H9 (cell line): ENCODE measurements at regions not wholly inside any gene's neighbourhood (a gene's known extent, or its start where the extent isn't known, plus 50 kb on each side); places are given as distances from the start of the nearest gene placed in this dataset.

Experiments
- DNase-seq: peaks from one replicate; pipeline ENCODE4 v3.0.0-alpha.2; 2017
- H2AFZ ChIP-seq: one replicate; pipeline ENCODE4 v1.6.1; 2013; ENCODE audit warnings: mild to moderate bottlenecking, low read length, control low read depth, moderate library complexity
- H2AK5ac ChIP-seq: 2 replicates; pipeline ENCODE4 v1.6.1; 2013; ENCODE audit warnings: low read length, control low read depth, mixed read lengths; ENCODE audit not compliant: insufficient read length
- H2BK120ac ChIP-seq: one replicate; pipeline ENCODE4 v1.6.1; 2013; ENCODE audit warnings: low read depth, mild to moderate bottlenecking, low read length, control low read depth, inconsistent platforms; ENCODE audit not compliant: poor library complexity, severe bottlenecking
- H2BK12ac ChIP-seq: 2 replicates; pipeline ENCODE4 v1.6.1; 2013; ENCODE audit warnings: low read length, control low read depth, mixed read lengths, low read depth; ENCODE audit not compliant: insufficient read length
- H2BK15ac ChIP-seq: 2 replicates; pipeline ENCODE4 v1.6.1; 2013; ENCODE audit warnings: low read depth, low read length, control low read depth
- H2BK20ac ChIP-seq: one replicate; pipeline ENCODE4 v1.6.1; 2013; ENCODE audit warnings: low read depth, mild to moderate bottlenecking, low read length, control low read depth, inconsistent platforms; ENCODE audit not compliant: poor library complexity, severe bottlenecking
- H2BK5ac ChIP-seq: 2 replicates; pipeline ENCODE4 v1.6.1; 2013; ENCODE audit warnings: low read length, control low read depth, mixed read lengths; ENCODE audit not compliant: insufficient read length
- H3K14ac ChIP-seq: 2 replicates; pipeline ENCODE4 v1.6.1; 2013; ENCODE audit warnings: low read length, control low read depth; ENCODE audit not compliant: insufficient read depth
- H3K18ac ChIP-seq: 2 replicates; pipeline ENCODE4 v1.6.1; 2013; ENCODE audit warnings: low read depth, mild to moderate bottlenecking, mixed read lengths, low read length, control low read depth; ENCODE audit not compliant: insufficient read length
- H3K23ac ChIP-seq: 2 replicates; pipeline ENCODE4 v1.6.1; 2013; ENCODE audit warnings: low read length, control low read depth, mixed read lengths, low read depth; ENCODE audit not compliant: insufficient read length
- H3K23me2 ChIP-seq: 2 replicates; pipeline ENCODE4 v1.6.1; 2013; ENCODE audit warnings: low read depth, mild to moderate bottlenecking, mixed read lengths, low read length, control low read depth; ENCODE audit not compliant: insufficient read length, poor library complexity, severe bottlenecking
- H3K27ac ChIP-seq: 2 replicates; pipeline ENCODE4 v1.5.1; 2013; ENCODE audit warnings: low read length, control low read depth, mixed read lengths, low read depth; ENCODE audit not compliant: insufficient read length
- H3K27me3 ChIP-seq: 2 replicates; pipeline ENCODE4 v1.6.1; 2013; ENCODE audit warnings: low read length, control low read depth, inconsistent platforms; ENCODE audit not compliant: insufficient read depth
- H3K4ac ChIP-seq: 2 replicates; pipeline ENCODE4 v1.6.1; 2013; ENCODE audit warnings: low read depth, mild to moderate bottlenecking, control low read depth, inconsistent platforms, low read length, moderate library complexity
- H3K4me1 ChIP-seq: 2 replicates; pipeline ENCODE4 v1.6.1; 2013; ENCODE audit warnings: low read length, control low read depth, inconsistent platforms; ENCODE audit not compliant: insufficient read depth
- H3K4me2 ChIP-seq: 2 replicates; pipeline ENCODE4 v1.6.1; 2013; ENCODE audit warnings: low read length, control low read depth, mixed read lengths; ENCODE audit not compliant: insufficient read length, insufficient read depth
- H3K56ac ChIP-seq: 2 replicates; pipeline ENCODE4 v1.6.1; 2013; ENCODE audit warnings: low read depth, mild to moderate bottlenecking, mixed read lengths, low read length, control low read depth; ENCODE audit not compliant: insufficient read length
- H3K79me1 ChIP-seq: 2 replicates; pipeline ENCODE4 v1.6.1; 2013; ENCODE audit warnings: low read depth, mild to moderate bottlenecking, moderate library complexity, low read length, control low read depth, inconsistent platforms; ENCODE audit not compliant: insufficient read depth, poor library complexity, severe bottlenecking
- H3K79me2 ChIP-seq: 2 replicates; pipeline ENCODE4 v1.6.1; 2013; ENCODE audit warnings: low read length, control low read depth, inconsistent platforms; ENCODE audit not compliant: insufficient read depth
- H3K9ac ChIP-seq: 2 replicates; pipeline ENCODE4 v1.6.1; 2013; ENCODE audit warnings: low read length, control low read depth, mixed read lengths; ENCODE audit not compliant: insufficient read length; ENCODE audit errors: extremely low read depth
- H3K9me3 ChIP-seq: one replicate; pipeline ENCODE4 v1.6.1; 2013; ENCODE audit warnings: low read depth, low read length, inconsistent platforms; ENCODE audit not compliant: control insufficient read depth
- H3T11ph ChIP-seq: one replicate; pipeline ENCODE4 v1.6.1; 2013; ENCODE audit warnings: mild to moderate bottlenecking, low read length, control low read depth, inconsistent platforms
- H4K20me1 ChIP-seq: one replicate; pipeline ENCODE4 v1.6.1; 2013; ENCODE audit not compliant: control insufficient read depth, insufficient read length, insufficient read depth
- H4K5ac ChIP-seq: 2 replicates; pipeline ENCODE4 v1.6.1; 2013; ENCODE audit warnings: low read depth, mild to moderate bottlenecking, mixed read lengths, low read length, control low read depth; ENCODE audit not compliant: insufficient read length
- H4K8ac ChIP-seq: replicated peaks from 2 replicates; pipeline ENCODE4 v1.6.1; 2013; ENCODE audit warnings: low read length, control low read depth, mixed read lengths, low read depth; ENCODE audit not compliant: insufficient read length
- H4K91ac ChIP-seq: 2 replicates; pipeline ENCODE4 v1.6.1; 2013; ENCODE audit warnings: low read depth, mild to moderate bottlenecking, moderate library complexity, mixed read lengths, low read length, control low read depth; ENCODE audit not compliant: insufficient read length
- H3K27ac Mint-ChIP-seq, 3 experiments: 2 replicates in 2 of 3; 3 replicates in 1 of 3; pipeline ENCODE4 v1.8.0; 2020 to 2021; ENCODE audit warnings: mixed read lengths in 3 of 3, mild to moderate bottlenecking in 1 of 3, moderate library complexity in 1 of 3
- H3K27me3 Mint-ChIP-seq: 2 replicates; pipeline ENCODE4 v1.8.0; 2021; ENCODE audit warnings: low read depth, mild to moderate bottlenecking, moderate library complexity, mixed read lengths
- H3K36me3 Mint-ChIP-seq, 3 experiments: 2 replicates in 2 of 3; 3 replicates in 1 of 3; pipeline ENCODE4 v1.8.0; 2020 to 2021; ENCODE audit warnings: low read depth in 3 of 3, mixed read lengths in 3 of 3; ENCODE audit not compliant: insufficient read depth in 1 of 3
- H3K4me1 Mint-ChIP-seq, 2 experiments: 2 replicates each; pipeline ENCODE4 v1.8.0; 2020; ENCODE audit warnings: mixed read lengths in 2 of 2
- H3K4me3 Mint-ChIP-seq, 2 experiments: 2 replicates in 1 of 2; 3 replicates in 1 of 2; pipeline ENCODE4 v1.8.0; 2020 to 2021; ENCODE audit warnings: mild to moderate bottlenecking in 2 of 2, mixed read lengths in 2 of 2, moderate library complexity in 1 of 2
- H3K9me3 Mint-ChIP-seq, 2 experiments: 2 replicates in 1 of 2; 3 replicates in 1 of 2; pipeline ENCODE4 v1.8.0; 2020; ENCODE audit warnings: mild to moderate bottlenecking in 2 of 2, mixed read lengths in 2 of 2, moderate library complexity in 1 of 2
- CTCF ChIP-seq: fragments of 200-600 bp; sonication (generic); conservative IDR thresholded peaks from 3 replicates; pipeline ENCODE4 v1.8.0; 2021; ENCODE audit warnings: antibody characterized with exemption, mild to moderate bottlenecking
- WGBS: extraction: QIAGEN DNeasy Blood & Tissue Kit; methylation state at CpG from one replicate; pipeline ENCODE4 v1.1.7; 2013; ENCODE audit warnings: missing lambda C conversion rate, low lambda C conversion rate, mixed read lengths; ENCODE audit not compliant: insufficient read length; ENCODE audit errors: extremely low coverage; 5-methylcytosine and 5-hydroxymethylcytosine counted together

GRCh38 chr3:135645541-135645940 is 320.0 kb upstream of the PPP2R3A start:
- H3K14ac ChIP-seq = no peak overlapping the region
- H2BK5ac ChIP-seq = no peak overlapping the region
- H3K27ac ChIP-seq = no peak overlapping the region
- H3K4me2 ChIP-seq = no peak overlapping the region
- H2BK120ac ChIP-seq = no peak overlapping the region
- no peaks in the 10 kb centered on the region for H3K79me1 ChIP-seq
- H2AFZ ChIP-seq = no peak overlapping the region
- no peaks in the 10 kb centered on the region for H4K20me1 ChIP-seq
- no peaks in the 10 kb centered on the region for H3K4me1 ChIP-seq
- H2BK15ac ChIP-seq = no peak overlapping the region
- no peaks in the 10 kb centered on the region for H3K23me2 ChIP-seq
- no CpG with 5 or more reads among the region's 1 CpG for WGBS
- no peak overlapping the region for H3K18ac ChIP-seq
- H3K9me3 ChIP-seq = no peaks in the 10 kb centered on the region
- no peak overlapping the region for H3K4me3 Mint-ChIP-seq
- H4K5ac ChIP-seq = no peak overlapping the region
- H3K79me2 ChIP-seq = no peaks in the 10 kb centered on the region
- no peak for TF ChIP-seq CTCF
- peaks cover 0 to 4% (median 0%) of the 10 kb centered on the region in 3 experiments; a peak in 2 of 7 replicates for H3K36me3 Mint-ChIP-seq
- H3K27ac Mint-ChIP-seq = no peak overlapping the region
- no peak overlapping the region for H3T11ph ChIP-seq
- H4K91ac ChIP-seq = no peak overlapping the region
- H3K9me3 Mint-ChIP-seq = peaks cover 0 to 2% of the 10 kb centered on the region in 2 experiments; a peak in 1 of 5 replicates
- no peaks in the 10 kb centered on the region for H3K27me3 ChIP-seq
- no peak overlapping the region for H3K9ac ChIP-seq
- H3K27me3 Mint-ChIP-seq = peaks cover 1% of the 10 kb centered on the region; the same call in 1 of the 2 replicates
- H3K4me1 Mint-ChIP-seq = no peaks in the 10 kb centered on the region
- no peak overlapping the region for H3K56ac ChIP-seq
- no peak overlapping the region for H2AK5ac ChIP-seq
- no peak overlapping the region for H4K8ac ChIP-seq
- DNase-seq = no peak
- no peak overlapping the region for H3K23ac ChIP-seq
- no peak overlapping the region for H2BK20ac ChIP-seq
- H2BK12ac ChIP-seq = no peak overlapping the region
- H3K4ac ChIP-seq = no peak overlapping the region
